HG02588 (cell line): ENCODE measurements at regions not wholly inside any gene's neighbourhood (a gene's known extent, or its start where the extent isn't known, plus 50 kb on each side); places are given as distances from the start of the nearest gene placed in this dataset.
A peak's percentile ranks its signal among the peaks of the same experiment; 100 is the strongest.
"Not testable (repeated sequence)": the region's sequence is repeated elsewhere in the genome, so short reads cannot be mapped to it uniquely, and the experiment has no call there.

Experiments used
- ATAC-seq: cut with Tn5 transposase; IDR thresholded peaks from one replicate; pipeline ENCODE4 v1.9.1; 2021; ENCODE audit warnings: mild to moderate bottlenecking, moderate library complexity; ENCODE audit not compliant: unreplicated experiment

- ATAC-seq, result no peak
These were observed 452.1 kb upstream of the RPS6KA3 start for GRCh38 chrX:20718592-20719380.

- no peak for ATAC-seq
These were observed 448.5 kb upstream of the RPS6KA3 start for GRCh38 chrX:20715176-20715575.

GRCh38 chrX:20712811-20713210 is 446.1 kb upstream of the RPS6KA3 start:
- no peak for ATAC-seq

- ATAC-seq, result no peak
These were observed 444.7 kb upstream of the RPS6KA3 start for GRCh38 chrX:20711366-20711765.

DNA sequence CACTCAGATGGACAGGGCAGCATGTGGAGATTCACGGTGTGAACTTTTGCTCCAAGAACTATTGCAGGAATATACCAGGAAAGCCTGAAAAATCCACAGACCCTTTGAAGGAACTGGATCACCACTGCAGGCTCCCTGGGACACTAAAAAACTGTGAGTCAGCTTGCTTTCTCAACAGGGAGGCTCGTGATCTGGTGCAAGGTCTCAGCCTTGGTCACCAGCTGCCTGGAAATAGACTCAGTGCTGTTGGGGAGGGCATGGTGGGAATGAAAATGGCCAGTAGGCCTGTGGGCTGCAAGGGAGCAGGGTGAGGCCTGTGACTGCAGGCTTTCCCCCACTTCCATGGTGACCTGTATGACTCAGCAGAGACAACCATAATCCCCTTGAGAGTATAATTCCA is 426.4 kb upstream of the RPS6KA3 start:
- ATAC-seq, result no peak

GRCh38 chrX:20686256-20686655 is 419.5 kb upstream of the RPS6KA3 start:
- ATAC-seq, result no peak

DNA sequence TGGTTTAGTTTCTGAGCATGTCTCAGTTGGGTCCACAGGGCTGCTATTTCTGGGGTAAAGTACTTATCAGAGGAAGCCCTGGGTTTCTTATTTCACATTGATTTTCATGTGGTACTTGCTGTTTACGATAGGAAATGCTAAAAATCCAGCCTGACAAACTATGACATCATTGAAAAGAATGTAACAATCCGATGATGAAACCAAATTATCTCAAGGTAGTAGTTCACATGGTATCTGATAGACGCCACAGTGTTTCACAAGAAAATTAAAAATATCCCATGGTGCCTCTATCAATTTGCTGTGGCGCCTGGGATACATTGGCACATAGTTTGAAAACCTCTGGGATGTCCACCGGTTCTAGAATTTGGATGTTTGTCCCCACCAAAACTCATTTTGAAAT is 418.9 kb upstream of the RPS6KA3 start:
- no peak for ATAC-seq

- no peak for ATAC-seq
These were observed 415.0 kb upstream of the RPS6KA3 start for GRCh38 chrX:20681683-20682082.

- no peak for ATAC-seq
These were observed 414.3 kb upstream of the RPS6KA3 start for GRCh38 chrX:20680998-20681397.

DNA sequence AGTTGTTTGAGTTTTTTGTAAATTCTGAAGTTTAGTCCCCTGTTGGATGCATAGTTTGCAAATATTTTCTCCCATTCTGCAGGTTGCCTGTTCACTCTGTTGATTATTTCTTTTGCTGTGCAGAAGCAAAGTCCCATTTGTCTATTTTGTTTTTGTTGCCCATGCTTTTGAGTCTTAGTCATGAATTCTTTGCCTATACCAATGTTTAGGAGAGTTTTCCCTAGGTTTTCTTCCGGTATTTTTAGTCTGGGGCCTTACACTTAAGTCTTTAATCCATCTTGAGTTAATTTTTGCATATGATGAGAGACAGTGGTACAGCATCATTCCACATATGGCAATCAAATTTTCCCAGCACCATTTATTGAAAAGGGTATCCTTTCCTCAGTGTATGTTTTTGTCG is 405.8 kb upstream of the RPS6KA3 start:
- no peak for ATAC-seq

- ATAC-seq, result not testable (repeated sequence)
These were observed 405.0 kb upstream of the RPS6KA3 start for GRCh38 chrX:20671746-20672145.

DNA sequence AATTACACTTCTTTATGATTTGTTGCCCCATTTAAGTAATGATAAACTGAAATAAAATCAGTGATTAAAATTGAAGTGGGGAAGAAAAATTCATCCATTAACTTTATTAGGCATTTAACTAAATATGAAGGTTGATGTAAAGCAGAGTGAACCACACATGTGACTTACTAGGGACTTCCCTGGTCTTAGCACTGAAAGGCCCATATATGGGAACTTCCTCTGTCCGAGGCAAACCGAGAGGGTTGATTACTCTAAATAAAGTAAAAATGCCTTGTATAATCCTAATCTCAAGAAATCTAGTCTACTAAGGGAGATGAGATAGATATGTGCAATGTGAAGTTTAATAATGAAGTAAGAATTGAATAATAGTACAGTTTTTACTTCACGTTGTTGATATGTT is 403.9 kb upstream of the RPS6KA3 start:
- ATAC-seq, result no peak

DNA sequence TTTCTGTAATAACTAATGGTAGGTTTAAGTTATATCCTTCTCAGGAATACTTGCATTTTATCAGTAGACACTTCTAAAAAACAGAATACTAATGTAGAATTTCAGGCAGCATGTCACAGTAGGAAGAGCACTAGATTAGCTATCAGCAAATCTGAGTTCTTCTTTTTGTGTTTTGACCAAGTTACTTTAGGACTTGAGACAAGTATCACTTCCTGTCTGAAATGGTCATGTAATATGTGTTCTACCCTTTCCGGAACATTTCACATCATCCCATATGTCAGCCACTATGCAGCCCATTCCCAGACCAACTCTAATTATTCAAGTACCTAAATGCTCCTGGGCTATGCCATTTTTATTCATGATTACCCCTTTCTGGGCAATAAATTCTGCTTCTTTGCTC is 401.8 kb upstream of the RPS6KA3 start:
- peak; percentile 49 for ATAC-seq

GRCh38 chrX:20666331-20666730 is 399.6 kb upstream of the RPS6KA3 start:
- ATAC-seq, result no peak

DNA sequence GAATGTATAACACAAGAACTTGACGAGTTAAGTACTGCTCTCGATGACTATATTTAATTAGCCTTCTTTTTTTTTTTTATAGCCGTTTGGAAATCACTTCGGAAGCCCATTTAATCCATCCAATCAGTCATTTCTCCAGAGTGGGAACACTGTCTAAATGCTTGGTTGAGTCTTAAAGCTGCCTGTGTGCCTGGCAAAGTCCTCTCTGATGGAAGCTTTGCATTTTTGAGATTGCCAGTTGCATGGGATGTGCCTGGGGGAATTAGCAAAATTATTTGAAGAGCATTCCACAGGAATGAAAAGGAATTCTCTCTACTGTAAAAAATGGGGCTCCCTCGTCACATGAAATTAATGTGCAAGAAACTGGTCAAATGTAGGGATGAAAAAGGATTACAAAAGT is 398.8 kb upstream of the RPS6KA3 start:
- no peak for ATAC-seq

DNA sequence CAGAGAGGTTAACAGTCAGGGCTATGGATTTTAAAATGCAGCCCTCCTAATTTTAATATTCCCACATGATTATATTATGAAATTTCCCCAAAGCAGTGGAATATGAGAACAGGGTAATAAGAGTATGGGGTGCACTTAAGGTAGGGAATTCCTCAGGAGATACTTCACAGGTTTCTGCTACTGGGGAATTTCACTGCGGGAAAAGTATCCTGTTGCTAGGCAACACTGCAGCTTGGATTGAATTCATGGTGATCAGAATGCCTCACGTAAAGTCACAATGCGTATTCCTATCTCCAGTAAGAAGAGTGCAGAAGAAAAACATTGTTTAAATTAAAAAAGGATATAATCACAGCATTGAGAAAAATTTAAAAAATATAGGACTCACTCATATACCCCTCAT is 398.1 kb upstream of the RPS6KA3 start:
- no peak for ATAC-seq

- no peak for ATAC-seq
These were observed 397.4 kb upstream of the RPS6KA3 start for GRCh38 chrX:20664131-20664530.

- ATAC-seq, result no peak
These were observed 396.6 kb upstream of the RPS6KA3 start for GRCh38 chrX:20663336-20663735.

- no peak for ATAC-seq
These were observed 390.0 kb upstream of the RPS6KA3 start for GRCh38 chrX:20656721-20657120.

GRCh38 chrX:20654596-20655106 is 387.9 kb upstream of the RPS6KA3 start:
- no peak for ATAC-seq

GRCh38 chrX:20653070-20653469 is 386.4 kb upstream of the RPS6KA3 start:
- ATAC-seq, result no peak

- ATAC-seq, result no peak
These were observed 375.2 kb upstream of the RPS6KA3 start for GRCh38 chrX:20641954-20642353.

- no peak for ATAC-seq
These were observed 372.4 kb upstream of the RPS6KA3 start for GRCh38 chrX:20639115-20639514.
